Fibroblast of villous mesenchyme (primary cell): ENCODE measurements at regions not wholly inside any gene's neighbourhood (a gene's known extent, or its start where the extent isn't known, plus 50 kb on each side); places are given as distances from the start of the nearest gene placed in this dataset.

Experiments
- DNase-seq: peaks from one replicate; pipeline ENCODE4 v3.0.0-alpha.2; 2010; ENCODE audit warnings: low read depth
- H3K4me3 ChIP-seq: 2 replicates; pipeline ENCODE4 v1.5.1; 2011; ENCODE audit warnings: low read depth, mild to moderate bottlenecking, low read length
- CTCF ChIP-seq: IDR thresholded peaks from 2 replicates; pipeline ENCODE4 v1.5.1; 2012; ENCODE audit warnings: low read depth, mild to moderate bottlenecking, low read length; ENCODE audit not compliant: insufficient read depth

- no peak for TF ChIP-seq CTCF
- no peak overlapping the region for H3K4me3 ChIP-seq
- DNase-seq: no peak
These were observed 65.2 kb upstream of the SALL3 start for GRCh38 chr18:78914249-78914935.

- no peak overlapping the region for H3K4me3 ChIP-seq
- TF ChIP-seq CTCF: no peak
- DNase-seq: no peak
These were observed 64.1 kb upstream of the SALL3 start for GRCh38 chr18:78915446-78916008.

GRCh38 chr18:78918707-78919106, 60.9 kb upstream of the SALL3 start:
- no peak for DNase-seq
- TF ChIP-seq CTCF: no peak
- no peak overlapping the region for H3K4me3 ChIP-seq

GRCh38 chr18:78919956-78920355, 59.7 kb upstream of the SALL3 start:
- TF ChIP-seq CTCF: no peak
- no peak overlapping the region for H3K4me3 ChIP-seq
- DNase-seq: no peak

- DNase-seq: no peak
- TF ChIP-seq CTCF: no peak
These were observed 59.0 kb upstream of the SALL3 start for GRCh38 chr18:78920456-78921138.

GRCh38 chr18:78922856-78923255, 56.8 kb upstream of the SALL3 start:
- TF ChIP-seq CTCF: no peak
- no peak for DNase-seq
- H3K4me3 ChIP-seq: no peak overlapping the region

More at GRCh38 chr18:78920456-78921138, 59.0 kb upstream of the SALL3 start:
- H3K4me3 ChIP-seq: no peak overlapping the region
